Dendritic cell treated with granulocyte-macrophage colony-stimulating factor and Interleukin-4, amounts not matched to agents 40 ng/mL and 50 ng/mL, for 4 days (primary cell): ENCODE measurements at regions not wholly inside any gene's neighbourhood (a gene's known extent, or its start where the extent isn't known, plus 50 kb on each side); places are given as distances from the start of the nearest gene placed in this dataset.

Experiments
- H3K27ac Mint-ChIP-seq: one replicate; pipeline ENCODE4 v1.8.0; 2022; ENCODE audit warnings: mild to moderate bottlenecking, mixed read lengths
- H3K27me3 Mint-ChIP-seq: one replicate; pipeline ENCODE4 v1.8.0; 2022; ENCODE audit warnings: mild to moderate bottlenecking, mixed read lengths
- H3K36me3 Mint-ChIP-seq: one replicate; pipeline ENCODE4 v1.8.0; 2022; ENCODE audit warnings: low read depth, mixed read lengths
- H3K4me1 Mint-ChIP-seq: one replicate; pipeline ENCODE4 v1.8.0; 2022; ENCODE audit warnings: low read depth, mixed read lengths
- H3K4me3 Mint-ChIP-seq: one replicate; pipeline ENCODE4 v1.8.0; 2022; ENCODE audit warnings: mild to moderate bottlenecking, moderate library complexity, mixed read lengths
- H3K9me3 Mint-ChIP-seq: one replicate; pipeline ENCODE4 v1.8.0; 2022; ENCODE audit warnings: mixed read lengths
- intact Hi-C: fragments of 100-400 bp; cut with micrococcal nuclease; formaldehyde crosslinking; loops from one replicate; pipeline ENCODE4 v1.15.0; 2022

- intact Hi-C loops, result no loop called here
- Mint-ChIP-seq H3K4me3 (no peak overlapping the region), H3K27me3 (no peaks in the 10 kb centered on the region), H3K27ac (no peak overlapping the region), H3K4me1 (no peaks in the 10 kb centered on the region), H3K9me3 (no peaks in the 10 kb centered on the region), H3K36me3 (no peaks in the 10 kb centered on the region)
Observed at GRCh38 chr1:70667494-70668170, 256.6 kb downstream of the CTH start.

DNA sequence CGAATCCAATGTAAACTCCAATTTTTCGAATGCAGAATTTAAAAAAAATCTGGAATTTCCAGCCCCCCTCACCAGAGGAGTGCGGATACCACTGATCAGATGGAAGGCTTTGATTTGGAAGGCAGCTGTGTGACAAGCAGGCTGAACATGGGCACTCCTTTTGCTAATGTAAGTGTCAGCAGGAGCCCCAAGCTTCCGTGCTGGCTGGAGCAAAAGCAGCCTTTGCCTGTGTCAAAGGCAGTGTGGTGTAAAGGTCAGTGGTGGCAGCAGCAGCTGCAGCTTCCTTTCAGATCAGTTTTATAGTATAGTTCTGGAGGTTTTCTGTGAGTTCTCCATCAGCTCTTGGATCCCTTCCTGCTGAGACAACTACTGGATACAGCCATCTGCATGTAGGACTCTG, 259.9 kb downstream of the CTH start:
- no peaks in the 10 kb centered on the region for H3K9me3 Mint-ChIP-seq
- no peak overlapping the region for H3K27ac Mint-ChIP-seq
- intact Hi-C loops, result no loop called here
- no peaks in the 10 kb centered on the region for H3K36me3 Mint-ChIP-seq
- H3K27me3 Mint-ChIP-seq, result no peaks in the 10 kb centered on the region
- no peak overlapping the region for H3K4me3 Mint-ChIP-seq
- H3K4me1 Mint-ChIP-seq, result peaks cover 5% of the 10 kb centered on the region

DNA sequence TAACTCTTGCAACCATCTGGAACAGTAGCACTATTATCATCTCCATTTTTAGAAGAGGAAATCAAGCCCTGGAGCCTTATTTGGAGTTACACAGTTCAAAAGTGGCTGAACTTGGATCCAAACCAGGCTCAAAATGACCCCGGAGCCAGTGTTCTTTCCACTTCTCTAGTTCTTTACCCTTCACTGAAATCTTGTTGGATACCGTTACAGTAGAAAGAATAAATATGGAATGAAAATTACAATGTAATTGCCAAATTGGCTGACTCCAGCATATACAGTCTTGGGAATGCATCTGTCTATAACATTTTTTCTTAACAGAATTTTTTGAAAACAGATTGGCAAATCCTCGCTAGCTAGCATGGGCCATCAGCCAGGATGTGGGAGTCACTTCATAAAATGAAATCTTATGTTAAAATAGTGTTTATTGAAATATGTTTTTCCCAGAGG, 261.4 kb downstream of the CTH start:
- Mint-ChIP-seq H3K36me3 (no peaks in the 10 kb centered on the region), H3K4me1 (peaks cover 5% of the 10 kb centered on the region), H3K27ac (no peak overlapping the region), H3K27me3 (no peaks in the 10 kb centered on the region), H3K9me3 (no peaks in the 10 kb centered on the region), H3K4me3 (no peak overlapping the region)
- intact Hi-C loops, result no loop called here

- Mint-ChIP-seq H3K36me3 (no peaks in the 10 kb centered on the region), H3K4me1 (peaks cover 5% of the 10 kb centered on the region), H3K4me3 (no peak overlapping the region), H3K27me3 (no peaks in the 10 kb centered on the region), H3K27ac (no peak overlapping the region), H3K9me3 (no peaks in the 10 kb centered on the region)
- intact Hi-C loops, result no loop called here
Observed at GRCh38 chr1:70674941-70675685, 264.0 kb downstream of the CTH start.

DNA sequence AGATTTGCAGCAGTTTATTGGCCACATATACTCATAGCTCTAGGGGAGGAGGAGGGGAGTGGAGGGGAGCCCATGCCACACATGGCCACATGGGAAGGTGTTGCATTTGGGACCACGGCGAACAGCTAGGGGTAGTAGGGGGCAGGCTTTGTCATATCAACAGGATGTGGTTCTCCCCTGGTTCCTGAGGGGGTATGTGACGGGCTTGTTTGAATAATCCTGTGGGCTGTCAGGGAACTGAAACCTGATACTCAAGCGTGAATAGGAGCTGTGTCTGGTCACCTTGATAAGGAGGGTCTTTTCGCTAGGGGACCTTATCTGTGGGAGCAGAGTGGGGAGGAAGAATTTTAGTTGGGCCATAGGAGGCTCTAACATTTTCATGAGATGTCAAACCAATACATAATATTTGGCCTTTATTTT, 264.7 kb downstream of the CTH start:
- no peak overlapping the region for H3K4me3 Mint-ChIP-seq
- H3K36me3 Mint-ChIP-seq, result no peaks in the 10 kb centered on the region
- intact Hi-C loops, result no loop called here
- H3K4me1 Mint-ChIP-seq, result peaks cover 5% of the 10 kb centered on the region
- H3K27ac Mint-ChIP-seq, result no peak overlapping the region
- H3K27me3 Mint-ChIP-seq, result no peaks in the 10 kb centered on the region
- H3K9me3 Mint-ChIP-seq, result no peaks in the 10 kb centered on the region

DNA sequence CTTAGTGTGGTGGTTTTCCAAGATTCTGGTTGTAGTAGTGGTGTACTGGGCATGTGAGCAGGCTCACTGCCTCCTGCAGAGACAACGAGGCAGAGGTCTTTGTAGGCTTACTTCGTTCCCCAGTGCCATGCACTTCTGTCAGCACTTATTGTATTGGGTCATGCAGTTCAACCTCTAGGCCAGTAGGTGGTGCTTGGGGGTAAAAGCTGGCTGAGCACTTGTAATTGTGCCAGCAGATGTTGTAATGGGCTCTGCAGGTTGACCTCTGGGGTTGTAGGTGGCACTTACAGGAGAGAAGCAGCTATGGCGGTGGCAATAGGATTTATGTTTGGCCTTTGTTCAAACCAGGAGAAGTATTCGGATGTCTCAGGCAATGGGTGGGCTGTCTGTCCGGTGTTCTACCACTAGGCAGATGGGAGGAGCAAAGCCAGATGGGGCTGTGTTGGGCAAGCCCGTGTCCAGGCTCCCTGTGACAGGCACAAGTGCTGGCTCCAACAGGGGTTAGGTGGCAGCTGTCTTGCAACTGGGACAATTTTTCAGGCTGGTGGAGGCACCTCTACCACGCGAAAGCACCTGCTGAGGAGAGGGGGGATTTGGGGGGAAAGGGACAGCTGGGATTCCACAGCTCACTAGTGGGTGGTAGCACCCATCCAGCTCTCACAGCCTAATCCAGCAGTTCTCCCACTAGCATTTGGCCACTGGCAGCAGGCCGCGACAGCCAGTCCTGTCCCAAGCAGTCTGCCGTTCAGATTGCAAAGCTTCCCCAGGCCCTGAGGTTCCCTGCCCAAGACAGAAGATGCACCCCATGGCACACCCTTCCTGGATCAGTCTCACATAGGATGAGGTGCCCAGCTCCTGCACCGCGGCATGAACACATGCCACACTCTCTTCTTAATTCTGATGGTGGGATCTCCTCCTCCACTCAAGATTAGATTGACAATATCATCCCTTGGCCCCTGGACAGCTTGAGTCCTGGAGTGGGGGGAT, 274.5 kb downstream of the CTH start:
- H3K27me3 Mint-ChIP-seq, result peaks cover 4% of the 10 kb centered on the region
- intact Hi-C loops, result loop anchor here (1.0 to 10.0 kb wide), 4 partner anchors 161 to 365 kb away; no protein-coding TSS in a partner anchor
- no peaks in the 10 kb centered on the region for H3K4me1 Mint-ChIP-seq
- no peaks in the 10 kb centered on the region for H3K36me3 Mint-ChIP-seq
- H3K27ac Mint-ChIP-seq, result no peak overlapping the region
- H3K4me3 Mint-ChIP-seq, result no peak overlapping the region
- no peaks in the 10 kb centered on the region for H3K9me3 Mint-ChIP-seq

GRCh38 chr1:70688580-70688979, 277.5 kb downstream of the CTH start:
- no peaks in the 10 kb centered on the region for H3K4me1 Mint-ChIP-seq
- H3K27ac Mint-ChIP-seq, result no peak overlapping the region
- no peaks in the 10 kb centered on the region for H3K36me3 Mint-ChIP-seq
- H3K9me3 Mint-ChIP-seq, result no peaks in the 10 kb centered on the region
- intact Hi-C loops, result loop anchor here (5.0 to 10.0 kb wide), 3 partner anchors 164 to 209 kb away; no protein-coding TSS in a partner anchor
- no peak overlapping the region for H3K4me3 Mint-ChIP-seq
- H3K27me3 Mint-ChIP-seq, result peaks cover 4% of the 10 kb centered on the region

DNA sequence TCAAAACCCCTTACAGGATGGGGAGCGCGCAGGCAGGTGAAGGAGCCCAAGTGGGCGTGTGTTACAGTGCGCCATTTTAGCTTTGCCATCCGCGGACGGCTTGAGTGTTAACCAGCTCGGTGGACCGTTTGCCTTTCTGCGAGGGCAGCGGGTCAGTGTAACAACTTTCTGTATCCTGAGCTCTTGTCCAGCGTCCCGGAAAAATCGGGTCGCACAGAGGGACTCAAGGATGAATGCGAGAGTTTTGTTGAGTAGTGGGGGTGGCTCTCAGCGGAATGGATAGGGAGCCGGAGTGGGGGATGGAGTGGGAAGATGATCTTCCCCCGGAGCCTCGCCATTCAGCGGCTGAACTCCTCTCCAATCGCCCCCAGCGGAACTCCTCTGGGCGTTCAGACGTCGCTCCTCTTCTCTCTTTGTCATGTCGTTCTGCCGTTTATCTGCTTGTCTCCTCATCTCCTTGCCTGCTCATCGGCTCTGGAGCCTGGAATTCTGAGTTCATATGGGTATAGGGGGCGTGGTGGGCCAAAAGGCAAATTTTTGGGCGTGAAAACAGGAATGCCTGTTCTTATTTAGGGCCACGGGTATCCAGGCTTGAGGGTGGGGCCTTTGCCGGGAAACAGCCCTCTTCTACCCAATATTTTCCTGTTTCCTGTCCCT, 295.4 kb downstream of the CTH start:
- peaks cover 13% of the 10 kb centered on the region for H3K9me3 Mint-ChIP-seq
- no peak overlapping the region for H3K27ac Mint-ChIP-seq
- no peaks in the 10 kb centered on the region for H3K36me3 Mint-ChIP-seq
- H3K27me3 Mint-ChIP-seq, result peaks cover 8% of the 10 kb centered on the region
- no peaks in the 10 kb centered on the region for H3K4me1 Mint-ChIP-seq
- no peak overlapping the region for H3K4me3 Mint-ChIP-seq
- intact Hi-C loops, result no loop called here

DNA sequence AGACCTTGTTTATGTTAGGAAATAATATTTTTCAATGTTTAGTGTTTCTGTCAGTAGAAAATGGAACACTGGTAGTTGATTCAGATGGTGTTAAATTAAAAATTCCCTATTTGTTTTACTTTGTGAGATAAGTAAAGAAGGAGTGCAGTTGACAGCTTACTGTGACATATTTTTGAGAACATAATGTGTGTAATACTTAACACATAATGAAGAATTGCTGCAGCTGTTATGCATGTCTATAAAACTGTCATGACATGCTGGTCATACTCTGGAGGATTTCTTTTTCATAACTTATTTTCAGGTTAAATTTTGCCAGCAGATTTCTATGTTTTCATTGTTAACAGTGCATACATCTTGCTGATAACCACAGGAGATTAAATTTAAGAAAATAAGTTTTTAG, 296.1 kb downstream of the CTH start:
- H3K36me3 Mint-ChIP-seq, result no peaks in the 10 kb centered on the region
- H3K4me1 Mint-ChIP-seq, result no peaks in the 10 kb centered on the region
- peaks cover 13% of the 10 kb centered on the region for H3K9me3 Mint-ChIP-seq
- H3K4me3 Mint-ChIP-seq, result no peak overlapping the region
- H3K27ac Mint-ChIP-seq, result no peak overlapping the region
- intact Hi-C loops, result no loop called here
- H3K27me3 Mint-ChIP-seq, result peaks cover 8% of the 10 kb centered on the region

DNA sequence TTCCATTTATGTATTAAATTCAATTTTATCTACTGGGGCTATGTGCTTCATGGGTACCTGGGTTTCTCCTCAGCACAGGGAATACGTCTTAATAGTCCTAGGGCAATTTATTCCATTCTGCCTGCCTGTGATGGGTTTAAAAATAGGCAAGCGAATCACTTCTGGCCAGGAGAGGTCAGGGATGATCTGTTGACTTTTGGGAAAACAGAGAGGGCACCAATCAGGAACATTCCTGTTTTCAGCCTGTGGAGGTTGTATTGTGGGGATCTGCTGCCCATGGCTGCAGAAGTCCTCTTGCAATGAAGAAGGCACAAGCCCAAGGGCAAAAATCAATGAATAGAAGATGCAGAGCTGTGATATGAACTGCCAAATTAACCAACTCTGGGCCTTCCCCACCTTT, 303.1 kb downstream of the CTH start:
- no peaks in the 10 kb centered on the region for H3K36me3 Mint-ChIP-seq
- H3K27me3 Mint-ChIP-seq, result no peaks in the 10 kb centered on the region
- no peaks in the 10 kb centered on the region for H3K4me1 Mint-ChIP-seq
- no peak overlapping the region for H3K4me3 Mint-ChIP-seq
- peaks cover 13% of the 10 kb centered on the region for H3K9me3 Mint-ChIP-seq
- H3K27ac Mint-ChIP-seq, result no peak overlapping the region
- intact Hi-C loops, result no loop called here

- Mint-ChIP-seq H3K27ac (no peak overlapping the region), H3K9me3 (no peaks in the 10 kb centered on the region), H3K36me3 (no peaks in the 10 kb centered on the region), H3K4me1 (no peaks in the 10 kb centered on the region), H3K27me3 (no peaks in the 10 kb centered on the region), H3K4me3 (no peak overlapping the region)
- intact Hi-C loops, result no loop called here
Observed at GRCh38 chr1:70717211-70717610, 306.1 kb downstream of the CTH start.

GRCh38 chr1:70717656-70718055, 306.6 kb downstream of the CTH start:
- intact Hi-C loops, result no loop called here
- Mint-ChIP-seq H3K4me3 (no peak overlapping the region), H3K4me1 (no peaks in the 10 kb centered on the region), H3K36me3 (no peaks in the 10 kb centered on the region), H3K9me3 (no peaks in the 10 kb centered on the region), H3K27ac (no peak overlapping the region), H3K27me3 (no peaks in the 10 kb centered on the region)

DNA sequence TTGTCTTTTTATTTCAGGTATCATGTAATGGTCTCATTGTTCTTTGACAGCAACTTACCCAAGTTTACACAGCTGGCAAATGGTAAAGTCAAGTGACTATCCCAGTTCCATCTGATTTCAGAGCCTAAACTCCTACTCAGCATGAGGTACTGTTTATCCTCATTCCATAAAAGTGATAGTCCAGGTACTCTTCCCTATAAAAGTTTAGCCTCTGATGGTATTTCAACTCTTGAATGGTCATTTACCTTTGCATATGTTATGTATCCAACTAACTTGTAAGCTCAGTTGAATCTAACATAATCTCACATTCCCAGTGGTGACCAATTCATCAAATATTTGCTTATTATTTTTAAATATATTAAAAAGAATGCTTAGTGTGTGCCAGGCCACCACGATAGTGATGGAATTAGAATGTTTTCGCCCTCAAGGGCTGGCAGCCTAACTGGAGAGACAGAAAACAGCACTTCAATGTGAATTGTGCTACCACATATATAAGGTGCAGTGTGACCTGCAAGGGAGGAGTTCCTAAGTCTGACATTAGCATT, 307.1 kb downstream of the CTH start:
- Mint-ChIP-seq H3K9me3 (no peaks in the 10 kb centered on the region), H3K27me3 (no peaks in the 10 kb centered on the region), H3K36me3 (no peaks in the 10 kb centered on the region), H3K4me3 (no peak overlapping the region), H3K27ac (no peak overlapping the region), H3K4me1 (no peaks in the 10 kb centered on the region)
- intact Hi-C loops, result no loop called here
